GM19023 (cell line): ENCODE measurements at regions not wholly inside any gene's neighbourhood (a gene's known extent, or its start where the extent isn't known, plus 50 kb on each side); places are given as distances from the start of the nearest gene placed in this dataset.

Experiments used
- ATAC-seq: cut with Tn5 transposase; IDR thresholded peaks from one replicate; pipeline ENCODE4 v1.9.1; 2021; ENCODE audit warnings: mild to moderate bottlenecking, moderate library complexity; ENCODE audit not compliant: unreplicated experiment

DNA sequence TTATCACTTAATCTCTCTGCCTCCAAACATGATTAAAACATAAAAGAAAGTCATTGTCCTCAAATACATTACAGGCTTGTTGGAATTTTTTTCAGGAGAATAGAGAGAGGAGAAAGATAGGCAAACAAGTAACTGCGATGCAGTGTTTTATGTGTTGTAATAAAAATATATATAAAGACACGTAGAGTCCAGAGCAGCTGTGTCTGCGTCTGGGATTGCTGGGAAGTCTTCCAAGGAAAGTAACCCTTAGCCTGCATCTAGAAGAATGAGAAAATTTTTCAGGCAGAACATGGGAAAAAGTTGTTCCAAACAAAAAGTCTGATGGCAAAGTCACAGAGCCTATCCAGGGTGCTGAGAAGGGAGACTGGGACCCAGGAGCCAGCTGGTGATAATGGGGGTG, 91.8 kb upstream of the ST6GAL2 start:
- no peak for ATAC-seq

DNA sequence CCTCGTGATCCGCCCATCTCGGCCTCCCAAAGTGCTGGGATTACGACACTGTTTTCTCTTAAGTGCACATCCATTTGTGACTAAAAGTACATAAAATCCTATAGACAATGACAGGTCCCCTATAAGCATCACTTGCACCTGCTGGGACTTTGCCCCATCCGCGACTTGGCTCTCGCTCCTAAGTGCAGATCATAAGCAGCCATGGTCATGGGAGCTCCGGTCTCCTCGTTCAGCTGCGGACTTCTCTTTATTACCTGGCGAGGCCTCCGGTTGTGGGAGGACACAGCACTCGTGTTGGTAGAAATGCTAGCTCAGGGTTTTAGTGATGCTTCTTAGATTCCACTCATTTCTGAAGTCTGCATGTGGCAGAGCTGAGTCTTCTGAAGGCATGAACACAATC, 92.7 kb upstream of the ST6GAL2 start:
- no peak for ATAC-seq

- no peak for ATAC-seq
These were observed 95.5 kb upstream of the ST6GAL2 start for GRCh38 chr2:106981491-106981890.

DNA sequence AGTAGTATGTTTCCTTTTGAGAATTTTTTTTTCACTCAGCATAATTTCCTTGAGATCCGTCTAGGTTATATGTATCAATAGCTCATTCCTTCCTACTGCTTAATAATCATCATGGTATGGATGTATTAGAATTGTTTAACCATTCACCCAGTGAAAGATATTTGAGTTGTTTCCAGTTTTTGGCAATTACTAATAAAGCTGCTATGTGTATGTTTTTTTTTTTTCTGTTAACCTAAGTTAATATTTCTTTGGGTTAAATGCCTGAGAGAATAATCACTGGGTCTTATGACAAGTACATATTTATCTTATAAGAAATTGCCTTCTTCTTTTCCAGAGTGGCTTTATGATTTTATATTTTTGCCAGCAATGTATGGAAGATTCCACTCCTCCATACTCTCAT, 96.4 kb upstream of the ST6GAL2 start:
- ATAC-seq: no peak

DNA sequence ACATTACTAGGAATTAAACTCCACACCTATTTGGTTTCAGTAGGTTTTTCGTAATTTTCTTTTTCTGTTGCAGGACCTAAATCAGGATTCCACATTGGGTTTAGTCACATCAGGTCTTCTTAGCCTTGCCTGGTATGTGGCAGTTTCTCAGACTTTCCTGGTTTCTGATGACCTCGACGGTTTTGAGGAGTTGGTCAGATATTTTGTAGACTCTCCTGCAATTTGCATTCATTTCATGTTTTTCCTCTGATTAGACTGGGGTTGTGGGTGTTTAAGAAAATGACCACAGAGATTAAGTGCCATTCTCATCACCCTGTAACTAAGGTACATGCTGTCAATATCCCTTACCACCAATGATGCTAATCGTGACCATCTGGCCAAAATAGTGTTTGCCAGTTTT, 97.3 kb upstream of the ST6GAL2 start:
- no peak for ATAC-seq

DNA sequence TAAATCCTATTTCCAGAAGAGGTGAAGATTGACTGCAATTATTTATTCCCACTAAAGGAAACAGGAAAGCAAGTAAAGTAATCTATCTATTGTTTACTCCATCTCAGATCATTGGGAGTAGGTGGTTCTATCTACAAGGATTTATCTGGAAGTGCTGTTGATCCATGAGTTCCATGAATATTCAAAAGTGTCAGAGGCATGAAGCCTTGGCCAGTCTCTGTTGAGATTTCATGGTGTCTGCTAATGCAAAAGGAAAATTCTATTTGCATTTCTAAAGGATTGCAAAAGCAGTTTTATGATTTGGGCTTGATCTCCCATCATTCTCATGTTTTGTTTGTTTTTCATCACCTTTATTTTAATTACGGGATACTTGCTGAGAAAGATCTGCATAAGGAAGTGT, 102.4 kb upstream of the ST6GAL2 start:
- ATAC-seq: no peak

- ATAC-seq: no peak
These were observed 104.3 kb upstream of the ST6GAL2 start for GRCh38 chr2:106990297-106990696.

DNA sequence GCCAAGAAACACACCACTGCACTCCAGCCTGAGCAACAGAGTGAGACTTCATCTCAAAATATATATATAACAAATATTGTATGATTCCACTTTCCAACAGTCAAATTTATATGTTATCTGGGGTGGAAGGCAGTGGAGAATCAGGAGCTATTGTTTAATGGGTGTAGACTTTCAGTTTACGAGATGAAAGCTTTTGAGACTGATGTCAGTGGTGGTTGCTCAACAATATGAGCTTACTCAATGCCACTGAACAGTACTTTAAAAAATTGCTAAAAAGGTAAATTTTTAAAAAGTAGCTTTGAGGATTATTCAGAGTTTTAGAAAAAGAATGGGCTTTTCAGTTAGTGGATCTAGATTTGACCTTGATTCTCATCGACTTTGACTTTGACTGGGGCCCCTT, 105.9 kb upstream of the ST6GAL2 start:
- ATAC-seq: no peak

DNA sequence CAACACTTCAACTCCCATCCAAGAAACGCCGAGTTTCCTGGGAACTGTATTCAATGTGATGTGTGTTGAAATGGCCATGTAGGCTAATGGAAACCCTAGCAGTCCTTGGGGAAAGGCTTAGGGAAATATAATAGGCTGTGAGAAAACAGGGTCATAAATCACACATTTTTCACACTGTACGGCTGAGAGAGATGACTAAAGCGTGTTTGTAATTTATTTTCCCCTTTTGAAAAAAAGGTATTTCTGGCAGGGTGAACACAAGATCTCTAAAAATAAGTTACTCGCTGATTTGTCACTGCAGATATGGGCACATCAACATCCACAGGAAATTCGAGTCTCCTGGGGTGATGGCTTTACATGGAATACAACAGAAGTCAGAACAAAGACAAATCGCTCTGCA, 109.6 kb upstream of the ST6GAL2 start:
- no peak for ATAC-seq

GRCh38 chr2:106996171-106996769, 110.3 kb upstream of the ST6GAL2 start:
- no peak for ATAC-seq

GRCh38 chr2:106997204-106997603, 111.2 kb upstream of the ST6GAL2 start:
- ATAC-seq: no peak

DNA sequence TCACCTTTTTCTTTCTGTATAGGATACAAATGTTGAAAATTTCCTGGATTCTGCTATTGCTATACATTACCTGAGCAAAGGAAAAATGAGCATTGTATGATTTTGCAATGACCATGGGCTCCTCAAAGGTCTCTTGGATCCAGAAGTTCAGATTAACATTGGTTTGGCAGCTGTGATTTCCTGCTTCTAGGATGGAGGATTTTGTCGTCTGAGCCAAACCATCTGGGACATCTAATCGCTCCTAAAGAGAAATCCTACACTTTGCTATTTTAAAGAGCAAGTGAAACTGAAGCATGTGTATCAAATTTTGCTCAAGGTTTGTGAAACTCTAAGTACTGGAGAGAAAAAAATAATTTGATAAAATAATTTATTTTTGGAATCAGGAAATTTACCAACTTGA, 115.1 kb upstream of the ST6GAL2 start:
- no peak for ATAC-seq

- no peak for ATAC-seq
These were observed 115.6 kb upstream of the ST6GAL2 start for GRCh38 chr2:107001551-107001950.

GRCh38 chr2:107001964-107002696, 116.2 kb upstream of the ST6GAL2 start:
- ATAC-seq: no peak

DNA sequence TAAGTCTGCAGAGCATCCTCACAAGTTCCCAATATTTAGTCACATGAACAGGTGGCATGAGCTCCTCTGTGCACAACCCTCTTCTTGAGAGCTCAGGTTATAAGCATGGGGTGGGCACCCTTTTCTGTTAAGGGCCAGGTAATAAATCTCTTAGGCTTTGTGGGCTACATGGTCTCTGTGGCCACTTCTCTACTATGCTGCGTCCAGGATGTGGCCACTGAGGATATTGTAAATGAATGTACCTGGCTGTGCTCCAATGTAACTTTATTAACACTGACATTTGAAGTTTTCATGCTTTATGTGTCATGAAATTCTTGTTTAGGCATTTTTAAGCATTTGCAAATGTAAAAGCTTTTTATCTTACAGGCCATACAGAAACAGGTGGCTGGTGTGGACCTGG, 116.8 kb upstream of the ST6GAL2 start:
- no peak for ATAC-seq

DNA sequence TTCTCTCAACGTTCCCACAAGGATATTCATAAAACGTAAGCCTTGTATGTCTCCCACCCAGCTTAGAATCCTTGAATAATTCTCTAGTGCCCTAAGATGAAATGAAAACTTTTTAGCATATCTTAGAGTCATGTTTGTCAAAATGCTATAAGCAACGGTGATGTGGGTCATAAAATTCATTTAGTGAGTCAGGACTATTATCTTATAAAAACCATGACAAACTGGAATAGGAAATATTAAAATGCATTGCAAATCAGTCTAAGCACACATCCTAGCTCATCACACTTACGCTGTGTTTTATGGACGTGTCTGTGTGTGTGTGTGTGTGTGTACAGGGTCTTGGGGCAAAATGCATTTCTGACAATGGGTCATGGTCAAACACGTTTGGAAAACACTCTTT, 119.9 kb upstream of the ST6GAL2 start:
- ATAC-seq: no peak

DNA sequence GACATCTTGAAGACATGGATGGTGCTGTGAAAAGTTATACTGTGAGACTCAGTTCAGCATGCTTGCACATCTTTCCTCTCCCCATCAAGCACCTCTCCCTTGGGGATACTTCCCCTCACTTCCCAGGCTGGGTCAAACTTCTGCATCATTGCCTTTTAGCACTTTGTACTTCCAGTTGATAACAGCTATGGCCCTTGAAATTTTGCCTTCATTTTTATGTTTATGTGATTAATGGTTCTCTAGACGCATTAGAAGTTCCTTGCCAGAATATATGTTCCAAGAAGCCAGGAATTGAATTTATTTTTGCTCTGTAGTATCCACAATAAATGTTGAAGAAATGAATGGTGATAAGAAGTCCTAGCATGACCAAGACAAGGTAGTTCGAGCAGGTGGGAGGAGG, 120.9 kb upstream of the ST6GAL2 start:
- no peak for ATAC-seq

DNA sequence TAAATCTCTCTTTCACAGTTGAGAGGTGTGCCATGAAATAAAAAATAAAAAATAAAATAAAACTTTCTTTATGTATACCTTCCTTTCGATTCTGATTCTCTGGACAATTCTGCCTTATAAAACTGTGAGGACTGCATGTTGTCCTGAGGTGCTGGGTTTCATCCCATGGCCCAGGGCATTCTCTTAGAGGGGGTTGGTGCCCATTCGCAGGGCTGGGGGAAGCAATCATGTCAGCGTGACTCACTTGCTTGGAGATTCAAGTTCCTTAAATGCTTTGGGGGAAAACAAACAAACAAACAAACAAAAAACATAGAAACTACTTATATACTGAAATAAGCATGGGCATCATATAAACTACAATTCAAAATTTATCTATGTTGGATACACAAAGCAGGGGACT, 122.0 kb upstream of the ST6GAL2 start:
- no peak for ATAC-seq

GRCh38 chr2:107008843-107009242, 122.9 kb upstream of the ST6GAL2 start:
- ATAC-seq: no peak

DNA sequence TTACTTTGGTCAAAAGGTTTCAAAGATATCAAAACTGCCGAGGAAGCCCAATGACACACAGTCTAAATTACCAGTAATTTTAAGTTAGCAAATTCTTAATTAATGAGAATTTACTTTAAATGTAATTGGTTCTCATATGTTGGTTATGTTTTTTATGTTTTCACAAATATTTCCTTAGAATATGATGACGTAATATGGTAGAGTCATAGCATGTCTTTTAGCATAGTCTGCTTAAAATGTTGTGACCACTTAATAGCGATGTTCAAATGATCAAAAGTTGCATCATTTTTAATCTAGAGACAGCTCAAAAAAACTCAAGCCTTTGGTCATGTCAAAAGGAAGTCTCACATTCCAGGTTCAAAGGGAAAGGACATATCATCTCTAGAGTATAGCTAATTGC, 123.3 kb upstream of the ST6GAL2 start:
- ATAC-seq: no peak

- no peak for ATAC-seq
These were observed 126.8 kb upstream of the ST6GAL2 start for GRCh38 chr2:107012714-107013306.

GRCh38 chr2:107013884-107014283, 127.9 kb upstream of the ST6GAL2 start:
- ATAC-seq: no peak

DNA sequence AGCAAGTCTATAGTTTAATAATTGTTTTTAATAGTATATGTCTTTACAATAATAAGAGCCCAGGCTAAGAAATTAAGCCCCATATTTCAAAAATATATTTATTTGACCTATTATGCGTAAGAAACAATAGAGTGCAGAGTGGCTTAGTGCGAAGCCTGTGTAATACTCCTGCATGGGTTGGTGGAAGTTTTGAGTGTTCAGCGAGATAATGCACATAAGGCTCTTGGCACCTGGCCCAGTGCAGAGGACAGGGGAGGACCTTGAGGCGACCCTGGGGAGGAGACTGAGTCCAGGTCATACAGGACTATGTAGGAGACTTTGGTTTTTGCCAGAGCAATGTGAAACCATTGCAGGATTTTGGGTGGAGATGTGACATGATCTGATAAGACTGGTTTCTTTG, 132.4 kb upstream of the ST6GAL2 start:
- ATAC-seq: no peak
